NCI-H1092 (cell line): ENCODE measurements at regions not wholly inside any gene's neighbourhood (a gene's known extent, or its start where the extent isn't known, plus 50 kb on each side); places are given as distances from the start of the nearest gene placed in this dataset.
"Not testable (repeated sequence)": the region's sequence is repeated elsewhere in the genome, so short reads cannot be mapped to it uniquely, and the experiment has no call there.

Experiments used
- DNase-seq: peaks from one replicate; lab custom pipeline; 2025; lab: John Stamatoyannopoulos, UW

- DNase-seq: no peak
Measured at GRCh38 chr16:13805951-13806350, 114.0 kb upstream of the ERCC4 start.

- no peak for DNase-seq
Measured at GRCh38 chr16:13806671-13807070, 113.3 kb upstream of the ERCC4 start.

- DNase-seq: no peak
Measured at GRCh38 chr16:13808102-13808501, 111.9 kb upstream of the ERCC4 start.

GRCh38 chr16:13809765-13810164 is 110.2 kb upstream of the ERCC4 start:
- no peak for DNase-seq

DNA sequence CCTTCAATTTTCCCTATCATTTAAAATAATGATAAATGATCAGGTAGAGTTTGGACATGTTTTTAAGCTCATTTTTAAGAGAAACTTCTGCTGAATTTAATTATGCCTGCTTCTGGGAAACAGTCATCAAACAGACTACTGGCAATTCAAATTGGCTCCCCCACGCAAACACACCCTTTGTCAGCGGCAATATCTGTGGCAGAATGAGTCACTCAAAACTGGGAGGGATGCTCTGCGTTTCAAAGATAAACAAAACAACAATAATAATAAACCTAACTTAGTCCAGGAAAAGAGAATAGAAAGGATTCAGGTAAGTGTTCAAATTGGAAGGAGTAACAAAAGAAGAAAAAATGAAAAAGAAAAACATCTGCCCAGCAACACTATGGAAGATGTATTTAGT is 108.1 kb upstream of the ERCC4 start:
- no peak for DNase-seq

DNA sequence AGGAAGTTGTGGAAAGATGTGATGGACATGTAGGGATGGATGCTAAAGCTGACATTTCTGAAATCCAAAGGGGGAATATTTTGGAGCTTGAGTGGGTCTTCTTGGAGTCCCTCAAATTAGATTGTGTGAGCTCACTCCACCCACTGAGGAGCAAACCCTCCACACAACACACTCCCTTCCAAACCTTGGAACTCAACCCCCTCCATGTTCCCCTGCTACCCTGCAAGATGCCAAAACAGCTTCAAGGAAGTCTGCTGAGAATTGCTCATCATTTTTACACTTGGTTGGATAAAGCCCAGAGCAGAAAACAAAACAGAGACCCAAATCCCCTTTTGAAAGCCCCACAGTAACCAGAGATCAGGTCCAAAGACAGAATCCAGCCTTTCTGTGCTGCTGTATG is 103.3 kb upstream of the ERCC4 start:
- DNase-seq: no peak

DNA sequence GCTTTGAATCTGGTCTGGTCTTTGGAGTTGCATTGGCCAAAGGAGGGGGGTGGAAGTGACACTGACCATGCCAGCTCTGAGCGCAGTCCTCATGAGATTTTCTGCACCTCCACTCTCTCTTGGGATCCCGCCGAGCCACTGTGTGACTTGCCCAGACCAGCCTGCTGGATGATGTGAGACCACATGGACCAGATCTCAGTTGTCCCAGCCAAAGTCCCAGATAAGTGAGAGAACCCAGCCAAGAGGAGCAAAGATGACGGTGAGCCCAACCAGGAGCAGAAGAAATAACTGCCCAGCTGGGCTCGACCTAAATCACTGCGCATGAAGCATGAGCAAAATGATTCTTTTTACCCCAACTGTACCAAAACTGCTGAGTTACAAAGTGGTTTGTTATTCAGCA is 96.5 kb upstream of the ERCC4 start:
- DNase-seq: no peak

GRCh38 chr16:13829697-13830299 is 90.2 kb upstream of the ERCC4 start:
- no peak for DNase-seq

- no peak for DNase-seq
Measured at GRCh38 chr16:13833515-13833914, 86.4 kb upstream of the ERCC4 start.

DNA sequence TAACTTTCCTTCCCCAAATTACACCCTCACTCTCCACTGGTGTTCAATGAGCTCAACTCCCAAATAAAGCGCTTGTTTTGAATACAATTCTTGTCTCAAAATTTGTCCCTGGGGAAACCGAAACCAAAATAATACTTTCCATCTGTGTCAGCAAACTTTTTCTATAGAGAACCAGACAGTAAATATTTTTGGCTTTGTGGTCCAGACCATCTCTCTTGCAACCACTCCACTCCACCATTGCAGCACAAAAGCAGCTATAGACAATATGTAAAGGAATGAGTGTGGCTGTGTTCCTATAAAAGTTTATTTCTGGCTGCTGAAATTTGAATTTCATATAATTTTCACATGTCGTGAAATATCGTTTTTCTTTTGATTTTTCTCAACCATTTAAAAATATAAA is 84.6 kb upstream of the ERCC4 start:
- DNase-seq: no peak

DNA sequence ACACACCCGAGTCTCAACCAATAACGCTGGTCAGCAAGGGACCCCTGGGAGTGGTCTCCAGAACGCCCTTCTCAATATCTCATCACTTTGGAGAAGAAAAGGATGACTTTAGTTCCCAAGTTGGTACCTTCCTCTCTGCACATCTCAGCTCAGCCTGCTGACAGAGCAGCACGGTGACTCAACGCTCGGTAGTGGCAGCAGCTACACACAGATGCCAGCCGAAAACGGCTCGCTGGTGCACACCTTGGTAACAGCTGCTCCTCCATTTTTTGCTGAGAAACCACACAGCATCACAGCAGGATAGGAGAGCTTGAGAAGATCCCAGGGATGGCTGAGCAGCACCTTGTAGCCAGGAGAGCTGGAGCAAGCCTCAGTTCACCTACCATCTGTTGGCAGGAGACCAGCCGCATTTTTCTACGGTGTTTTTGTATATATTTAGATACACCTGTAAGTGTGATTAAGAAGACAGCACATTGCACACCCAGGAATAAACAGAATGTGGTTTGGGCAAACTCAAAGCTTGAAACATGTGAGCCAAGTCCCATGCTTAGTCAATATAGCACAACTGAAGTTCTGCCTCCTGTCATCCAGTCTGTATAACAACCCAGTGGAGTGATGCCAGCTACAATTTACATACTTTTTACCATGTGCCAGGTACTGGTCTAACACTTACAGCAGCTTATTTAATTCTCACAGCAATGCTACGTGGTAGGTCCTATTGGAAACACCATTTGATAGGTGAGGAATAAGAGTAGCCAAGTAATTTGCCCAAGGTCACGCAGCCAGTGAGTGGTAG is 83.8 kb upstream of the ERCC4 start:
- no peak for DNase-seq

DNA sequence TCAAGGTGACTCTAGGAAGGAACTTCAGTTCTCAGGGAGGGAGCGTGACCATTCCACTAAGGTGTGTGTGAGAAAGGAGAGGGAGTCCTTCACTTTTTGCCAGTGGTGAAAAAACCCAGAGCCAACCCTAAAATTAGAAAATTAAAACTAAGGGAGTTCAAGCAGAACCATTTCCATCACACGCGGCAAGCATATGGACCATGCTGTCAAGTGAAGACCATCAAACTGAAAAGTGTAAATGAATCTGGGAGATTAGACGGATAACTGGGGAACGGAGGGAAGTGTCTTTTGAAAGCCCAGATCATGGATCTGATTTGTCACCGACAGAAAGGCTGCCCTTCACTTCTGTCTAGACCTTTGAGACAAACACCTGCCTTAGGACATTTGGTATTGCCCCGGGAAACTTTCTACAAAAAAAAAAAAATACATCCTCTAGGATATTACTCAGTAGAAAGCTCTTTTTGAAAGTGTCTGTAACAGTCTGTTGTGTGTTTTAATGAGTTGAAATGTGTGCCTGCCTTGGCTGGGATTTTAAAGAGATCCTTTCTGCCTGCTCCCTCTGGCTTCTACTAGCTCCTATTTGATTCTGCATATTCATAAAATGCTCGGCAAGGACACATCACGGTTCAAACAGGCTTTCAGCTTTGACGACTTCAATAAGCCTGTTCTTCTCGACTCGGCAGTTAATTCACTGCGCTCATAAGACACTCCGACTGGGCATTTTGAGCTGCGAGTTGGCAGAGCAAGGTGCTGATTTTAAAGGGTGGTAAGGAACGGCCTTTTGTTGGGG is 81.4 kb upstream of the ERCC4 start:
- DNase-seq: no peak

DNA sequence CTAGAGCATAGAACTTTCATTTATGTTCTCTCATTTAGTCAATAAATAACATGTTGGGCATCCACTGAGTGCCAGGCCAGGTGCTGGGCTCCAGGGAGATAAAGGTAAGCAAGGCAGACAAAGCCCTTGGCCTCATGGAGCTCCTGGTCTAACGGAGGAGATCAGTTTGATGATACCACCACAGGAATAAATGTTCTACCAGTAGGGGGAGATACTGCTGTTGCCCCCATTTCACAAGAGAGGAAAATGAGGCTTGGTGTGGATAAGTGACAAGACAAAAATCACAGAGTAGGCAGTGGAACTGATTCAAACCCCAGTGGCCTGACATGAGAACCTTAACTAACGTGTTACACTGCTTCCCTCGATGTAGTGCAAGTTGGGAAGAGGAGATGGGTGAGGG is 80.4 kb upstream of the ERCC4 start:
- DNase-seq: no peak

GRCh38 chr16:13845232-13845631 is 74.7 kb upstream of the ERCC4 start:
- DNase-seq: no peak

GRCh38 chr16:13848795-13849194 is 71.2 kb upstream of the ERCC4 start:
- DNase-seq: no peak

DNA sequence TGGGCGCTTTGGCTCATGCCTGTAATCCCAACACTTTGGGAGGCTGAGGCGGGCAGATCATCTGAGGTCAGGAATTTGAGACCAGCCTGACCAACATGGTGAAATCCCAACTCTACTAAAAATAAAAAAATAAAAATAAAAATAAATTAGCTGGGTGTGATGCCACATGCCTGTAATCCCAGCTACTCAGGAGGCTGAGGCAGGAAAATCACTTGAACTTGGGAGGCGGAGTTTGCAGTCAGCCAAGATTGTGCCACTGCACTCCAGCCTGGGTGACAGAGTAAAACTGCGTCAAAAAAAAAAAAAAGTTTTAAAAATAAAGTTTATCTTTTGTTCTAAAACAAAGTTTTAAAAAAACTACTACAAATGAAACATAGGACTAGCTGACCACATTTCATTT is 69.8 kb upstream of the ERCC4 start:
- DNase-seq: not testable (repeated sequence)

DNA sequence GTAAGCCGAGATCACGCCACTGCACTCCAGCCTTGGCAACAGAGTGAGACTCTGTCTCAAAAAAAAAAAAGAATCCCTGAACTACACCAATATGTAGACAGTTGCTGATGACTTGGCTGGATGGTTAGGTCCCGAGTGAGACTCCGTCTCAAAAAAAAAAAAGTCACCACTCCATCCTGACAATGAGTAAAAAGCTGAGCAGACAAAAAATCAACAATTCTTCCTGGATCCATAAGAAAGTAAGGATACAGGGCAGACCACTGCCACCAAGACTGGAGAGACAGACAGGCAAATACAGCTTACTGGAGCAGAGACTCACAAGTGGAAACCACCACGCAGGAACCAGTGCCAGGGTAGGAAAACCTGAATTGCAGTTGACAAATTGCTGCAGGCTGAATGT is 67.1 kb upstream of the ERCC4 start:
- no peak for DNase-seq

DNA sequence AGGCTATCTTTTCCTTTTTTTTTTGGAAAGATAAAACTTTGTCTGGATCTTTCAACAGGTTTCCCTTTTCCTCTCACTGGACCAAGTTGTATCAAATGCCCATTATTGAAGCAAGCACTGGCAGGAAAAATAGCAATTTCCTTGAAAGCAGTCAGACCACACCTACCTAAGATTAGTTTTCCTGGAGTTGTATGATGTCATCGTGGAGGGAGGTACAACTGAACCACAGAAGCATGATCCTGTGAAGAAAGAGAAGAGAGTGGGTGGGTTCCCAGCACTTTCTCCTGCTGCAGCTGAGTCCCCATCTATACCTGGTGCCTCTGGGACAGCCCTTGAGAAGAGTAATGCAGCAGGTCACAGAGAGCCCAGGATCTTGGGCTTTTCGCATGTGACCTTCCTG is 63.6 kb upstream of the ERCC4 start:
- no peak for DNase-seq

DNA sequence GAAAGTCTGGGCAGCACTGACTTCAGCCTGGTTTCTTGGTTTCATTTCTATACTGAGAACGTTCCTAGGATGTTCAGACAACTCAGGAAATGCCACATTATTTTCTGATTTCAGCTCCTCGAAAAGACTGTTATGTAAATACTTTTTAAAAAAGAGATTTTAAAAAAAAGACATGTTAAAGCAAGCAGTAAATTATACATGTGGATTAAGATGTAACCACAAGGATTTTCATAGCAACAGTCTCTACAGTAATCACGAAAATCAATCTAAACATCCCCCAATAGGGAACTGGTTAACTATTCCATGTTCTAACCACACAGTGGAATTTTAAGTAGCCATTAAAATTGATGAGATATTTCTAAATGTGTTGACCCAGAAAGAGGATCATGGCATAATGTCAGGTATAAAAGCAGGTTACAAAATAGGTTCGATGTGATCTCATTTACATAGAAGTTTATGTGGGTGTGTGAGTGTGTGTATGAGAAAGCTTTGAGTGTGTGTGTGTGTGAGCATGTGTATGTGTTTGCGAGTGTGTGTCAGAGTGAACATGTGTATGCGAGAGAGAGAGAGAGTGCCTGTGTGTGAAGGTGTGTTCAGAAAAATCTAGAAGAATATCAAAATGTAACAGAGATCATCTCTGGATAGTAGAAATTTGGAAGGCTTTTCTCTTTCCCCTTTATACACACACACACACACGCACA is 63.0 kb upstream of the ERCC4 start:
- DNase-seq: no peak

- DNase-seq: no peak
Measured at GRCh38 chr16:13858873-13859580, 60.9 kb upstream of the ERCC4 start.

DNA sequence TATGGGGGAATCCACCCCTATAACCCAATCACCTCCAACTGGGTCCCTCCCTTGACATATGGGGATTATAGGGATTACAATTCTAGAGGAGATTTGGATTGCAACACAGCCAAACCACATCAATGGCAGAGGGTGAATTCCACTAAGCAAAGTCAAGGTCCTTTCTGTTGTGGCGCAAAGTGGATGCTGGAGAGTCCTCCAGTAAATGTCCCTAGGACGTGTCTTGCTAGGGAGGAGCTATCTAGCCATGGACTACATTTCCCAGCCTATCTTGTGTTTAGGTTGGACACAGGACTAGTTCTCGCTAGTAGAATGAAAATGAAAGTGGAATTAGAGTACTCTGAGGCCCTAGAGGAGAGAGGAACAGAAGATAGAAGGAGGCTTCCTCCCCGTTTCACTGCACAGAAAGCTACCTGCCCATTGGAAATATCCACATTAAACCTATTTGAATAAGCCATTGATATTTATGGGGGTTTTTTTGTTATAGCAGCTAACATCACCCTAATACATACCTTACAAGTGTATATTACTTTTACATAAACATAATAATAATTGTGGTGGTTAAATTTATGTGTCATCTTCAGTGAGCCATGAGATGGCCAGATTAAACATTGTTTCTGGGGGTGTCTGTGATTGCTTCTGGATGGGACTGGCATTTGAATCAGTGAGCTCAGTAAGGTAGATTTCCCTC is 56.7 kb upstream of the ERCC4 start:
- no peak for DNase-seq
